H9 (cell line): ENCODE measurements at regions not wholly inside any gene's neighbourhood (a gene's known extent, or its start where the extent isn't known, plus 50 kb on each side); places are given as distances from the start of the nearest gene placed in this dataset.
"Not testable (repeated sequence)": the region's sequence is repeated elsewhere in the genome, so short reads cannot be mapped to it uniquely, and the experiment has no call there.

ENCODE experiments used
- DNase-seq: peaks from one replicate; pipeline ENCODE4 v3.0.0-alpha.2; 2017
- H2AFZ ChIP-seq: one replicate; pipeline ENCODE4 v1.6.1; 2013; ENCODE audit warnings: mild to moderate bottlenecking, low read length, control low read depth, moderate library complexity
- H2AK5ac ChIP-seq: 2 replicates; pipeline ENCODE4 v1.6.1; 2013; ENCODE audit warnings: low read length, control low read depth, mixed read lengths; ENCODE audit not compliant: insufficient read length
- H2BK120ac ChIP-seq: one replicate; pipeline ENCODE4 v1.6.1; 2013; ENCODE audit warnings: low read depth, mild to moderate bottlenecking, low read length, control low read depth, inconsistent platforms; ENCODE audit not compliant: poor library complexity, severe bottlenecking
- H2BK12ac ChIP-seq: 2 replicates; pipeline ENCODE4 v1.6.1; 2013; ENCODE audit warnings: low read length, control low read depth, mixed read lengths, low read depth; ENCODE audit not compliant: insufficient read length
- H2BK15ac ChIP-seq: 2 replicates; pipeline ENCODE4 v1.6.1; 2013; ENCODE audit warnings: low read depth, low read length, control low read depth
- H2BK20ac ChIP-seq: one replicate; pipeline ENCODE4 v1.6.1; 2013; ENCODE audit warnings: low read depth, mild to moderate bottlenecking, low read length, control low read depth, inconsistent platforms; ENCODE audit not compliant: poor library complexity, severe bottlenecking
- H2BK5ac ChIP-seq: 2 replicates; pipeline ENCODE4 v1.6.1; 2013; ENCODE audit warnings: low read length, control low read depth, mixed read lengths; ENCODE audit not compliant: insufficient read length
- H3K14ac ChIP-seq: 2 replicates; pipeline ENCODE4 v1.6.1; 2013; ENCODE audit warnings: low read length, control low read depth; ENCODE audit not compliant: insufficient read depth
- H3K18ac ChIP-seq: 2 replicates; pipeline ENCODE4 v1.6.1; 2013; ENCODE audit warnings: low read depth, mild to moderate bottlenecking, mixed read lengths, low read length, control low read depth; ENCODE audit not compliant: insufficient read length
- H3K23ac ChIP-seq: 2 replicates; pipeline ENCODE4 v1.6.1; 2013; ENCODE audit warnings: low read length, control low read depth, mixed read lengths, low read depth; ENCODE audit not compliant: insufficient read length
- H3K23me2 ChIP-seq: 2 replicates; pipeline ENCODE4 v1.6.1; 2013; ENCODE audit warnings: low read depth, mild to moderate bottlenecking, mixed read lengths, low read length, control low read depth; ENCODE audit not compliant: insufficient read length, poor library complexity, severe bottlenecking
- H3K27ac ChIP-seq: 2 replicates; pipeline ENCODE4 v1.5.1; 2013; ENCODE audit warnings: low read length, control low read depth, mixed read lengths, low read depth; ENCODE audit not compliant: insufficient read length
- H3K27me3 ChIP-seq: 2 replicates; pipeline ENCODE4 v1.6.1; 2013; ENCODE audit warnings: low read length, control low read depth, inconsistent platforms; ENCODE audit not compliant: insufficient read depth
- H3K4ac ChIP-seq: 2 replicates; pipeline ENCODE4 v1.6.1; 2013; ENCODE audit warnings: low read depth, mild to moderate bottlenecking, control low read depth, inconsistent platforms, low read length, moderate library complexity
- H3K4me1 ChIP-seq: 2 replicates; pipeline ENCODE4 v1.6.1; 2013; ENCODE audit warnings: low read length, control low read depth, inconsistent platforms; ENCODE audit not compliant: insufficient read depth
- H3K4me2 ChIP-seq: 2 replicates; pipeline ENCODE4 v1.6.1; 2013; ENCODE audit warnings: low read length, control low read depth, mixed read lengths; ENCODE audit not compliant: insufficient read length, insufficient read depth
- H3K56ac ChIP-seq: 2 replicates; pipeline ENCODE4 v1.6.1; 2013; ENCODE audit warnings: low read depth, mild to moderate bottlenecking, mixed read lengths, low read length, control low read depth; ENCODE audit not compliant: insufficient read length
- H3K79me1 ChIP-seq: 2 replicates; pipeline ENCODE4 v1.6.1; 2013; ENCODE audit warnings: low read depth, mild to moderate bottlenecking, moderate library complexity, low read length, control low read depth, inconsistent platforms; ENCODE audit not compliant: insufficient read depth, poor library complexity, severe bottlenecking
- H3K79me2 ChIP-seq: 2 replicates; pipeline ENCODE4 v1.6.1; 2013; ENCODE audit warnings: low read length, control low read depth, inconsistent platforms; ENCODE audit not compliant: insufficient read depth
- H3K9ac ChIP-seq: 2 replicates; pipeline ENCODE4 v1.6.1; 2013; ENCODE audit warnings: low read length, control low read depth, mixed read lengths; ENCODE audit not compliant: insufficient read length; ENCODE audit errors: extremely low read depth
- H3K9me3 ChIP-seq: one replicate; pipeline ENCODE4 v1.6.1; 2013; ENCODE audit warnings: low read depth, low read length, inconsistent platforms; ENCODE audit not compliant: control insufficient read depth
- H3T11ph ChIP-seq: one replicate; pipeline ENCODE4 v1.6.1; 2013; ENCODE audit warnings: mild to moderate bottlenecking, low read length, control low read depth, inconsistent platforms
- H4K20me1 ChIP-seq: one replicate; pipeline ENCODE4 v1.6.1; 2013; ENCODE audit not compliant: control insufficient read depth, insufficient read length, insufficient read depth
- H4K5ac ChIP-seq: 2 replicates; pipeline ENCODE4 v1.6.1; 2013; ENCODE audit warnings: low read depth, mild to moderate bottlenecking, mixed read lengths, low read length, control low read depth; ENCODE audit not compliant: insufficient read length
- H4K8ac ChIP-seq: replicated peaks from 2 replicates; pipeline ENCODE4 v1.6.1; 2013; ENCODE audit warnings: low read length, control low read depth, mixed read lengths, low read depth; ENCODE audit not compliant: insufficient read length
- H4K91ac ChIP-seq: 2 replicates; pipeline ENCODE4 v1.6.1; 2013; ENCODE audit warnings: low read depth, mild to moderate bottlenecking, moderate library complexity, mixed read lengths, low read length, control low read depth; ENCODE audit not compliant: insufficient read length
- H3K27ac Mint-ChIP-seq, 3 experiments: 2 replicates in 2 of 3; 3 replicates in 1 of 3; pipeline ENCODE4 v1.8.0; 2020 to 2021; ENCODE audit warnings: mixed read lengths in 3 of 3, mild to moderate bottlenecking in 1 of 3, moderate library complexity in 1 of 3
- H3K27me3 Mint-ChIP-seq: 2 replicates; pipeline ENCODE4 v1.8.0; 2021; ENCODE audit warnings: low read depth, mild to moderate bottlenecking, moderate library complexity, mixed read lengths
- H3K36me3 Mint-ChIP-seq, 3 experiments: 2 replicates in 2 of 3; 3 replicates in 1 of 3; pipeline ENCODE4 v1.8.0; 2020 to 2021; ENCODE audit warnings: low read depth in 3 of 3, mixed read lengths in 3 of 3; ENCODE audit not compliant: insufficient read depth in 1 of 3
- H3K4me1 Mint-ChIP-seq, 2 experiments: 2 replicates each; pipeline ENCODE4 v1.8.0; 2020; ENCODE audit warnings: mixed read lengths in 2 of 2
- H3K4me3 Mint-ChIP-seq, 2 experiments: 2 replicates in 1 of 2; 3 replicates in 1 of 2; pipeline ENCODE4 v1.8.0; 2020 to 2021; ENCODE audit warnings: mild to moderate bottlenecking in 2 of 2, mixed read lengths in 2 of 2, moderate library complexity in 1 of 2
- H3K9me3 Mint-ChIP-seq, 2 experiments: 2 replicates in 1 of 2; 3 replicates in 1 of 2; pipeline ENCODE4 v1.8.0; 2020; ENCODE audit warnings: mild to moderate bottlenecking in 2 of 2, mixed read lengths in 2 of 2, moderate library complexity in 1 of 2
- CTCF ChIP-seq: fragments of 200-600 bp; sonication (generic); conservative IDR thresholded peaks from 3 replicates; pipeline ENCODE4 v1.8.0; 2021; ENCODE audit warnings: antibody characterized with exemption, mild to moderate bottlenecking
- WGBS: extraction: QIAGEN DNeasy Blood & Tissue Kit; methylation state at CpG from one replicate; pipeline ENCODE4 v1.1.7; 2013; ENCODE audit warnings: missing lambda C conversion rate, low lambda C conversion rate, mixed read lengths; ENCODE audit not compliant: insufficient read length; ENCODE audit errors: extremely low coverage; 5-methylcytosine and 5-hydroxymethylcytosine counted together

- Histone ChIP-seq H3K23ac (no peak overlapping the region), H4K20me1 (no peaks in the 10 kb centered on the region), H3K4me1 (no peaks in the 10 kb centered on the region), H3K79me2 (no peaks in the 10 kb centered on the region), H3K79me1 (peaks cover 3% of the 10 kb centered on the region), H3K27me3 (no peaks in the 10 kb centered on the region), H3K27ac (no peak overlapping the region), H2BK20ac (no peak overlapping the region), H2AFZ (no peak overlapping the region), H2AK5ac (no peak overlapping the region), H4K91ac (no peak overlapping the region), H4K8ac (no peak overlapping the region), H3K9me3 (peaks cover 20% of the 10 kb centered on the region), H3T11ph (no peak overlapping the region), H3K4me2 (no peak overlapping the region), H2BK5ac (no peak overlapping the region), H2BK12ac (no peak overlapping the region), H3K14ac (no peak overlapping the region), H2BK120ac (no peak overlapping the region), H3K18ac (no peak overlapping the region), H3K56ac (no peak overlapping the region), H3K9ac (no peak overlapping the region), H2BK15ac (no peak overlapping the region), H4K5ac (no peak overlapping the region), H3K4ac (no peak overlapping the region), H3K23me2 (no peaks in the 10 kb centered on the region)
- Mint-ChIP-seq H3K4me3 (0 out of 5 replicates have a peak overlapping the region, but pooled peaks of 1 of the 2 experiments have one; percentile 19), H3K27ac (no peak overlapping the region), H3K27me3 (peaks cover 7% of the 10 kb centered on the region), H3K36me3 (peaks cover 13 to 15% (median 13%) of the 10 kb centered on the region in 3 experiments), H3K9me3 (peaks cover 45 to 47% of the 10 kb centered on the region in 2 experiments), H3K4me1 (no peaks in the 10 kb centered on the region)
- 96% methylated on average over 1 of the region's 8 CpGs for WGBS
- no peak for DNase-seq
- no peak for TF ChIP-seq CTCF
These were observed 115.7 kb downstream of the ZNF92 start for GRCh38 chr7:65489260-65489767.

- not testable (repeated sequence) for H3K4ac ChIP-seq, H3K9me3 ChIP-seq, H4K20me1 ChIP-seq, H2BK20ac ChIP-seq, H3K4me1 ChIP-seq, H3K79me2 ChIP-seq, H2BK120ac ChIP-seq, H3K79me1 ChIP-seq, H3K4me1 Mint-ChIP-seq, H4K8ac ChIP-seq, H3K9ac ChIP-seq, H3K27ac Mint-ChIP-seq, H4K91ac ChIP-seq, H3K27ac ChIP-seq, H4K5ac ChIP-seq, H3K18ac ChIP-seq, H3K4me3 Mint-ChIP-seq, H3K23me2 ChIP-seq, H3K27me3 ChIP-seq, H3K23ac ChIP-seq, H3K36me3 Mint-ChIP-seq, H3K56ac ChIP-seq, H2BK12ac ChIP-seq, H3T11ph ChIP-seq, DNase-seq, H3K4me2 ChIP-seq, H3K14ac ChIP-seq, H2AK5ac ChIP-seq, H3K9me3 Mint-ChIP-seq, H2BK15ac ChIP-seq, H2BK5ac ChIP-seq, H2AFZ ChIP-seq
- WGBS: no CpG with 5 or more reads among the region's 2 CpGs
- peaks cover 21% of the 10 kb centered on the region for H3K27me3 Mint-ChIP-seq
These were observed 123.0 kb downstream of the ZNF92 start for GRCh38 chr7:65496697-65497096.
